ENCODE measurements at regions not wholly inside any gene's neighbourhood (a gene's known extent, or its start where the extent isn't known, plus 50 kb on each side); places are given as distances from the start of the nearest gene placed in this dataset.

DNA sequence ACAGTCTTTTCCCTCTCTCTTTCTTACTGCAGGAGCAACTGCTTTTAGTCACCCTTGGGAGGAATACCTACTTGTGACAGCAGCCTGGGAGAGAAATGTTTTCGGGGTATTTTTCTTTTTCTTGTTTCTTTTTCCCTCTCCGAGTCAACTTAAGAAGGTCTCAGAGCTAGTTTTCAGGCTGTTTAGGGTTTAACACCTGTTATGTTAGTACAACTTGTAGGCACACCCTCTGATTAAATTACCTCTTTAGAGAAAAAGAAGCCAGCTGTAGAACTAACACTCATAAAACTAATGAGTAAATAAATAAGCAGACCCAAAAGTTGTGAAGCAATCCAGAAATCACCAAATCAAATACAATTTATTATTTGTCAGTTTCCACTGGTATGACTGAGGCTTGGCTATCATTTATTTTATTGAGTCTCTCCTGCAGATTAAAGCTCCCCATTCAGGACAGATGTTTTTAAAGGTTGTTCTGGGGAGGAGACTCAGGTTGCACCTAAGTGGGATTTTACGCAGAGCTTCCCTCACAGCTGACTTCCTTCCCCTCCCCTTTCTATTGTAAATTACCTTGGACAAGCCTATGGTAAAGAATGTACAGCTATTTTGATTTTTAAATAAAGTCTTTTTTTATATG, 112.5 kb downstream of the FOXB1 start:
- H3K4me3 ChIP-seq (replicated peaks in 1 of 4; ENCODE audit: control extremely low read depth in 1 of 4, insufficient read depth in 1 of 4, low read depth in 3 of 4, low read length in 4 of 4) = no peak overlapping the region
- no peaks in the 10 kb centered on the region for H3K4me1 ChIP-seq (ENCODE audit: control insufficient read depth, extremely low read depth, insufficient read depth, low read length)
- H3K27ac ChIP-seq (ENCODE audit: insufficient read depth, low read length) = no peak overlapping the region
- H3K79me2 ChIP-seq (ENCODE audit: control insufficient read depth, insufficient read depth, low read length) = no peaks in the 10 kb centered on the region
- no peak overlapping the region for H2AFZ ChIP-seq (ENCODE audit: low read length)
- no peak for DNase-seq (ENCODE audit: low read depth in 2 of 2)
- H3K9me3 ChIP-seq (ENCODE audit: control insufficient read depth, insufficient read depth, low read depth, low read length) = no peaks in the 10 kb centered on the region
- no peak overlapping the region for H3K4me2 ChIP-seq (ENCODE audit: extremely low read depth, insufficient read depth, low read length)
- TF ChIP-seq, protein P1, sequence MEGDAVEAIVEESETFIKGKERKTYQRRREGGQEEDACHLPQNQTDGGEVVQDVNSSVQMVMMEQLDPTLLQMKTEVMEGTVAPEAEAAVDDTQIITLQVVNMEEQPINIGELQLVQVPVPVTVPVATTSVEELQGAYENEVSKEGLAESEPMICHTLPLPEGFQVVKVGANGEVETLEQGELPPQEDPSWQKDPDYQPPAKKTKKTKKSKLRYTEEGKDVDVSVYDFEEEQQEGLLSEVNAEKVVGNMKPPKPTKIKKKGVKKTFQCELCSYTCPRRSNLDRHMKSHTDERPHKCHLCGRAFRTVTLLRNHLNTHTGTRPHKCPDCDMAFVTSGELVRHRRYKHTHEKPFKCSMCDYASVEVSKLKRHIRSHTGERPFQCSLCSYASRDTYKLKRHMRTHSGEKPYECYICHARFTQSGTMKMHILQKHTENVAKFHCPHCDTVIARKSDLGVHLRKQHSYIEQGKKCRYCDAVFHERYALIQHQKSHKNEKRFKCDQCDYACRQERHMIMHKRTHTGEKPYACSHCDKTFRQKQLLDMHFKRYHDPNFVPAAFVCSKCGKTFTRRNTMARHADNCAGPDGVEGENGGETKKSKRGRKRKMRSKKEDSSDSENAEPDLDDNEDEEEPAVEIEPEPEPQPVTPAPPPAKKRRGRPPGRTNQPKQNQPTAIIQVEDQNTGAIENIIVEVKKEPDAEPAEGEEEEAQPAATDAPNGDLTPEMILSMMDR (conservative IDR thresholded peaks at IDR 0.05 in 1 of 2, IDR thresholded peaks at IDR 0.05 in 1 of 2; ENCODE audit: low read depth in 1 of 2, low read length in 2 of 2) = no peak
- no peak for TF ChIP-seq EZH2 (IDR thresholded peaks at IDR 0.05; ENCODE audit: low read length, missing control alignments)
- no peak overlapping the region for H3K9ac ChIP-seq (ENCODE audit: insufficient read depth, low read length)
- H3K27me3 ChIP-seq (ENCODE audit: control insufficient read depth, insufficient read depth, low read length) = peaks cover 13% of the 10 kb centered on the region
- no peaks in the 10 kb centered on the region for H4K20me1 ChIP-seq (ENCODE audit: control insufficient read depth, extremely low read depth, insufficient read depth, low read length)
- H3K36me3 ChIP-seq (ENCODE audit: control insufficient read depth, insufficient read depth, low read length) = no peaks in the 10 kb centered on the region

DNA sequence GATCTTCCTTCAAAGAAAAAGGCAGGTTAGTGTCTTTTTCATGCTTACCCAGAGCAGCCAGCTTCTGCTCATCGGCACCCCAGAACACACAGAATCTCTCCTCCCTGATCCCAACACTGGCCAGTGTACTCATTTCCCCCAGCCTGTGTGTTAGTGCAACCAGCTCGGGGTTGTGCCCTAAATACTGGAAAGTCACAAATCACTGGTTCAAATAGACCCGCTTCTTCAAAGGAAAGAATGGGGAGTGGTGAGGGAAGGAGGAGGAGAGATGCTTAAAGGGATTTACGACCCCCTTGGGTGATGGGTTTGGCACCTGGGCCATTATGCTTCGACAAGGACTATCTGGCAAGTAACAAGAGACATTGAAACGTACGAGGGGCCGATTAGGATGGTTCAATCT, 114.0 kb downstream of the FOXB1 start:
- H2AFZ ChIP-seq (ENCODE audit: low read length) = no peak overlapping the region
- no peaks in the 10 kb centered on the region for H3K79me2 ChIP-seq (ENCODE audit: control insufficient read depth, insufficient read depth, low read length)
- H3K9me3 ChIP-seq (ENCODE audit: control insufficient read depth, insufficient read depth, low read depth, low read length) = no peaks in the 10 kb centered on the region

DNA sequence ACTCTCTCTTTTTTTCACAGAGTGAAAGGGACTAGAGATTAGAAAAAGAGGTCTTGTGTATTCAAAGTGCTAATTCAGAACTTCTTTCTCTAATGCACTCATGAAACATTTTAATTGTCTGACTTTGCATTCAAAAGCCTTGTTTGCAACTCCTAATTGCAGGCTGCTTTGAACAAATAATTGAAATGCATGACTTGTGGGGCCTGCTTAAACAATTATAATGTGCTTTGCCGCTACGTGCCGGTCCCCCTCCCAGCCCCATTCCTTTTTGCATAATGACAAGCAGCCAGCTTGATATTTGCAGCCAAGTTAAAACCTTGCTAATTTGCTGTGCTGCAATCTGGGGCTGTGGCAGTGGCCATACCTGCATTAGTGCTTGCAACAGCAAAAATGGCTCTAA, 114.5 kb downstream of the FOXB1 start:
- Histone ChIP-seq H3K9ac (ENCODE audit: insufficient read depth, low read length) (no peak overlapping the region), H3K4me3 (replicated peaks in 1 of 4; ENCODE audit: control extremely low read depth in 1 of 4, insufficient read depth in 1 of 4, low read depth in 3 of 4, low read length in 4 of 4) (no peak overlapping the region), H3K27ac (ENCODE audit: insufficient read depth, low read length) (no peak overlapping the region), H3K4me1 (ENCODE audit: control insufficient read depth, extremely low read depth, insufficient read depth, low read length) (no peaks in the 10 kb centered on the region), H3K9me3 (ENCODE audit: control insufficient read depth, insufficient read depth, low read depth, low read length) (no peaks in the 10 kb centered on the region), H4K20me1 (ENCODE audit: control insufficient read depth, extremely low read depth, insufficient read depth, low read length) (no peaks in the 10 kb centered on the region), H3K79me2 (ENCODE audit: control insufficient read depth, insufficient read depth, low read length) (no peaks in the 10 kb centered on the region), H3K36me3 (ENCODE audit: control insufficient read depth, insufficient read depth, low read length) (no peaks in the 10 kb centered on the region), H3K27me3 (ENCODE audit: control insufficient read depth, insufficient read depth, low read length) (peaks cover 13% of the 10 kb centered on the region), H2AFZ (ENCODE audit: low read length) (no peak overlapping the region), H3K4me2 (ENCODE audit: extremely low read depth, insufficient read depth, low read length) (no peak overlapping the region)
- TF ChIP-seq, protein P1 (conservative IDR thresholded peaks at IDR 0.05 in 1 of 2, IDR thresholded peaks at IDR 0.05 in 1 of 2; ENCODE audit: low read depth in 1 of 2, low read length in 2 of 2) = no peak
- no peak for TF ChIP-seq EZH2 (IDR thresholded peaks at IDR 0.05; ENCODE audit: low read length, missing control alignments)
- DNase-seq (ENCODE audit: low read depth in 2 of 2) = no peak

More for the DNA sequence above, 114.0 kb downstream of the FOXB1 start:
- DNase-seq (ENCODE audit: low read depth in 2 of 2) = no peak
- Histone ChIP-seq H4K20me1 (ENCODE audit: control insufficient read depth, extremely low read depth, insufficient read depth, low read length) (no peaks in the 10 kb centered on the region), H3K27ac (ENCODE audit: insufficient read depth, low read length) (no peak overlapping the region), H3K27me3 (ENCODE audit: control insufficient read depth, insufficient read depth, low read length) (peaks cover 13% of the 10 kb centered on the region), H3K36me3 (ENCODE audit: control insufficient read depth, insufficient read depth, low read length) (no peaks in the 10 kb centered on the region), H3K4me3 (replicated peaks in 1 of 4; ENCODE audit: control extremely low read depth in 1 of 4, insufficient read depth in 1 of 4, low read depth in 3 of 4, low read length in 4 of 4) (no peak overlapping the region), H3K4me1 (ENCODE audit: control insufficient read depth, extremely low read depth, insufficient read depth, low read length) (no peaks in the 10 kb centered on the region), H3K4me2 (ENCODE audit: extremely low read depth, insufficient read depth, low read length) (no peak overlapping the region), H3K9ac (ENCODE audit: insufficient read depth, low read length) (no peak overlapping the region)
- TF ChIP-seq, protein P1 (conservative IDR thresholded peaks at IDR 0.05 in 1 of 2, IDR thresholded peaks at IDR 0.05 in 1 of 2; ENCODE audit: low read depth in 1 of 2, low read length in 2 of 2) = no peak
- no peak for TF ChIP-seq EZH2 (IDR thresholded peaks at IDR 0.05; ENCODE audit: low read length, missing control alignments)

Measured in fibroblast of lung (primary cell).